Body of pancreas (tissue), 4 donors: ENCODE measurements at regions not wholly inside any gene's neighbourhood (a gene's known extent, or its start where the extent isn't known, plus 50 kb on each side); places are given as distances from the start of the nearest gene placed in this dataset.

ENCODE experiments used
- ATAC-seq: fragments of 150-250 bp; one replicate; pipeline ENCODE4 v1.9.1; 2016
- DNase-seq, 4 donors: peaks; one replicate each; pipeline ENCODE4 v3.0.0-alpha.2; 2019
- H3K27ac ChIP-seq, 4 donors: fragments of 200-600 bp; sonication (generic); 1 replicate in 3 of 4; 2 replicates in 1 of 4; pipeline versions ENCODE4 v1.5.1 to v1.6.1; 2016 to 2019; ENCODE audit warnings: mild to moderate bottlenecking in 1 of 4, mixed read lengths in 1 of 4, moderate library complexity in 1 of 4
- H3K27me3 ChIP-seq, 2 donors: fragments of 200-600 bp; sonication (generic); one replicate each; pipeline ENCODE4 v1.6.0; 2016; ENCODE audit warnings: mild to moderate bottlenecking in 1 of 2
- H3K36me3 ChIP-seq, 2 donors: fragments of 200-600 bp; sonication (generic); replicated peaks in 1 of 2; 2 replicates each; pipeline ENCODE4 v1.5.1; 2016; ENCODE audit warnings: low read depth in 2 of 2; ENCODE audit not compliant: insufficient read depth in 1 of 2
- H3K4me1 ChIP-seq: fragments of 200-600 bp; sonication (generic); one replicate; pipeline ENCODE4 v1.6.0; 2016
- H3K4me3 ChIP-seq, 2 donors: fragments of 200-600 bp; sonication (generic); 1 replicate in 1 of 2; 2 replicates in 1 of 2; pipeline ENCODE4 v1.5.1; 2016 to 2019
- H3K9me3 ChIP-seq, 3 donors: fragments of 200-600 bp; sonication (generic); 1 replicate in 2 of 3; 2 replicates in 1 of 3; pipeline ENCODE4 v1.5.1; 2016
- POLR2A ChIP-seq, 3 donors: fragments of 450-650 bp; IDR thresholded peaks; one replicate each; pipeline ENCODE4 v1.6.1; 2016; ENCODE audit warnings: antibody characterized with exemption in 3 of 3, mild to moderate bottlenecking in 2 of 3
- WGBS, 2 donors: methylation state at CpG; one replicate each; pipeline ENCODE4 v1.1.5; 2017; 5-methylcytosine and 5-hydroxymethylcytosine counted together
- intact Hi-C: fragments of 100-400 bp; cut with DNase I; formaldehyde crosslinking; loops from one replicate; pipeline ENCODE4 v1.15.1; 2023
- TF ChIP-seq, protein P1 (sequence below), 7 experiments: fragments of 450-650 bp in 4 of 7; fragments of 200-600 bp in 3 of 7; sonication (generic) in 3 of 7; IDR thresholded peaks; one replicate each; pipeline ENCODE4 v1.5.1; 2016 to 2019; ENCODE audit warnings: antibody characterized with exemption in 7 of 7

DNA sequence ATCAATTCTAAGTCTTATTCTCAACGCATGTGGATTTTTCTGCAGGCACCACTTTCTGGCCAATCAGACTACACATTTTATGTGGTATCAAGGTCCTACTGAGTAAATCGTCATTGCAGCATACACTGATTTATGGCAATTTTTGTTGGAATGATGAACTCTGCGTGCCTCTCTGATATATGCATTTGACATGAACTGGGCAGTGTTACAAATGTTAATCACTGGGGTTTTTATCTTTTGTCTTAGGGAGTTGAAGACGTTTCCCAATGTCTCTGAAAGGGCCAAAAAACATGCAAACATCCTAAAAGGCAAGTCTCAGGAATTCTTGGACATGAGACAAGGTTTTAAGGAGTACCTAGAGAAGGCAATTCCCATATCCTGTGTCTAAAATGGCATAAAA, 809.5 kb upstream of the CELF2 start:
- no peaks in the 10 kb centered on the region for H3K4me1 ChIP-seq
- no peaks in the 10 kb centered on the region for H3K9me3 ChIP-seq
- H3K27me3 ChIP-seq, result no peaks in the 10 kb centered on the region
- no peak overlapping the region for H3K27ac ChIP-seq
- no peak for ATAC-seq
- H3K36me3 ChIP-seq, result no peaks in the 10 kb centered on the region
- no peak overlapping the region for H3K4me3 ChIP-seq
- intact Hi-C loops, result no loop called here
- DNase-seq, result no peak
- TF ChIP-seq, protein P1, sequence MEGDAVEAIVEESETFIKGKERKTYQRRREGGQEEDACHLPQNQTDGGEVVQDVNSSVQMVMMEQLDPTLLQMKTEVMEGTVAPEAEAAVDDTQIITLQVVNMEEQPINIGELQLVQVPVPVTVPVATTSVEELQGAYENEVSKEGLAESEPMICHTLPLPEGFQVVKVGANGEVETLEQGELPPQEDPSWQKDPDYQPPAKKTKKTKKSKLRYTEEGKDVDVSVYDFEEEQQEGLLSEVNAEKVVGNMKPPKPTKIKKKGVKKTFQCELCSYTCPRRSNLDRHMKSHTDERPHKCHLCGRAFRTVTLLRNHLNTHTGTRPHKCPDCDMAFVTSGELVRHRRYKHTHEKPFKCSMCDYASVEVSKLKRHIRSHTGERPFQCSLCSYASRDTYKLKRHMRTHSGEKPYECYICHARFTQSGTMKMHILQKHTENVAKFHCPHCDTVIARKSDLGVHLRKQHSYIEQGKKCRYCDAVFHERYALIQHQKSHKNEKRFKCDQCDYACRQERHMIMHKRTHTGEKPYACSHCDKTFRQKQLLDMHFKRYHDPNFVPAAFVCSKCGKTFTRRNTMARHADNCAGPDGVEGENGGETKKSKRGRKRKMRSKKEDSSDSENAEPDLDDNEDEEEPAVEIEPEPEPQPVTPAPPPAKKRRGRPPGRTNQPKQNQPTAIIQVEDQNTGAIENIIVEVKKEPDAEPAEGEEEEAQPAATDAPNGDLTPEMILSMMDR (IDR thresholded peaks at IDR 0.05), result no peak
- no peak for TF ChIP-seq POLR2A (IDR thresholded peaks at IDR 0.05)
- WGBS, 2 donors, result 52 to 61% methylated on average over 4 of the region's 4 CpGs

DNA sequence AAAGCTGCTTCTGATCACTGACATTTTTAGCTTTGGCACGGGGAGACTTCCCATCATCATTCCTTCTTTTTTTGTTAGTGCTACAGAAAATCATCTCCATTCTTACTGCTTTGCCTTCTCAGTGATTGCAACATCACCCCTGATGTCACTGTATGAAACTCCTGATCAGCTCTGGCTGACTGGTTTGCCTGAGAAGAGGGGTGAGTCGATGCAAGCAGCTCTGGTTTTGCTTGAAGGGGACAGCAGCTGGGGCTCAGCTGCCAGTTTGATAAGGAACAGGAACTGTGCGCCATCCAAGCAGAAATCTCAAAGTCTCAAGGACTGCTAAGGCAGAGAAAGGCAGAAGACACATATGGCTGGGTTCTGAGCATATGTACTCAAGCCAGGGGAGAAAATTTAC, 808.5 kb upstream of the CELF2 start:
- Histone ChIP-seq H3K36me3 (no peaks in the 10 kb centered on the region), H3K4me3 (no peak overlapping the region), H3K27me3 (no peaks in the 10 kb centered on the region), H3K27ac (no peak overlapping the region), H3K9me3 (no peaks in the 10 kb centered on the region), H3K4me1 (no peaks in the 10 kb centered on the region)
- intact Hi-C loops, result no loop called here
- 32 to 35% methylated on average over 3 of the region's 3 CpGs for WGBS, 2 donors
- TF ChIP-seq POLR2A (IDR thresholded peaks at IDR 0.05), result no peak
- TF ChIP-seq, protein P1 (IDR thresholded peaks at IDR 0.05), result no peak
- ATAC-seq, result no peak
- peak in 2 of 4 donors; percentile 9 to 15 for DNase-seq

DNA sequence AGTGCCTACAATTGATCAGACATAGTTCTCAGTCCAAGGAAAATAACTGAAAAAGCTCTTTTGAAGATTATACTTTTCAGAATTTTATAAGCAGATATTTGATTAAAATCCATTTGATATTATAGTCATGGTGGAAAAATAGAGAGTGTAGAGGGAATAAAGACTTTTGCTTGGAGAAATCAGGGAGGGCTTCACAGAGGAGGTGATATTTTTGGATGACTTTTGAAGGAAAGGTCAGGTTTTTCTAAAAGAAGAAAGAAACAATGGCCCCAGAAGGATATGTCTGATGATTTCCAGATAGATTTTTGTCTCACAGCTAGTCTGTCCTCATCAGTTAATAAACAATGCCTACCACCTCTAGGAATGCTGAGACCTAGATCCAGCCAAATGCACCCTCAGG, 806.3 kb upstream of the CELF2 start:
- no peak for TF ChIP-seq POLR2A (IDR thresholded peaks at IDR 0.05)
- TF ChIP-seq, protein P1 (IDR thresholded peaks at IDR 0.05), result no peak
- intact Hi-C loops, result no loop called here
- Histone ChIP-seq H3K27ac (no peak overlapping the region), H3K36me3 (no peaks in the 10 kb centered on the region), H3K4me1 (no peaks in the 10 kb centered on the region), H3K27me3 (no peaks in the 10 kb centered on the region), H3K4me3 (no peak overlapping the region), H3K9me3 (no peaks in the 10 kb centered on the region)
- no peak for ATAC-seq
- no peak for DNase-seq

DNA sequence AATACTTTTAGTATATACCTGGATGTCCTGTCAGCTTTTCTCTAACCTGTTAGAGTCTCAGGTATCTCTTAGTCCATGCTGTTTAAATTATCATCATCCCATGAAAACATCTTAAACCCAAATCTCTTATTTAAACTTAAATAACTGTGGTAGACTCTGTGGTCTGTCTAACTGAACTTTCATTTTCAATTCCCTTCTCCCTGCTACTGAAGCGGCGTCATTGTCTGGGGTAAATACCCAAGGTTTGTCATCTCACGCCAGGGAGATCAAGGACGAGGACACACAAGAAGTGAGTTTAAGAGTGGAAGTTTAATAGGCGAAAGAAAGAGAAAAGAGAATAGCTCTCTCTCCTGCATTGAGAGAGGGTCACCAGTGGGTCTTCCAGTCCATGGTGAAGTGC, 804.4 kb upstream of the CELF2 start:
- TF ChIP-seq POLR2A (IDR thresholded peaks at IDR 0.05), result no peak
- TF ChIP-seq, protein P1 (IDR thresholded peaks at IDR 0.05), result no peak
- H3K27ac ChIP-seq, result no peak overlapping the region
- no peaks in the 10 kb centered on the region for H3K36me3 ChIP-seq
- no peaks in the 10 kb centered on the region for H3K4me1 ChIP-seq
- WGBS, 2 donors, result 65 to 66% methylated on average over 5 of the region's 5 CpGs
- ATAC-seq, result no peak
- H3K9me3 ChIP-seq, result no peaks in the 10 kb centered on the region
- no peak overlapping the region for H3K4me3 ChIP-seq
- intact Hi-C loops, result no loop called here
- DNase-seq, result no peak
- H3K27me3 ChIP-seq, result no peaks in the 10 kb centered on the region

DNA sequence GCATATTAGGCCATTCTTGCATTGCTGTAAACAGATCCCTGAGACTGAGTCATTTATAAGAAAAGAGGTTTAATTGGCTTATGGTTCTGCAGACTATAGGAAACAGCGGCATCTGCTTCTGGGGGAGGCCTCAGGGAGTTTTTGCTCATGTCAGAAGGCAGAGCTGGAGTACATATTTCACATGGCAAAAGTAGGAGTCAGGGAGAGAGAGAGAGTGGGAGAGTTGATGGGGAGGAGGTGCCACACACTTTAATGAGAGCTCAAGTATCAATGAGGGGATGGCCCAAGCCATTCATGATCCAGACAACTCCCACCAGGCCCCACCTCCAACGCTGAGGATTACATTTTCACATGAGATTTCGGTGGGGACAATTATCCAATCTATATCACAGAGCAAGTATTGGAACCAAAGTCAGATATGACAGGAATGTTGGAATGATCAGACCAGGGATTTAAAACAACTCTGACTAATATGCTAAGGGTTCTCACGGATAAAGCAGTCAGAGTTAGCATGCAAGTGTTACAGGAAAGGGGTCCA, 795.3 kb upstream of the CELF2 start:
- Histone ChIP-seq H3K4me1 (no peaks in the 10 kb centered on the region), H3K4me3 (no peak overlapping the region), H3K27ac (no peak overlapping the region), H3K36me3 (no peaks in the 10 kb centered on the region), H3K9me3 (no peaks in the 10 kb centered on the region), H3K27me3 (no peaks in the 10 kb centered on the region)
- no peak for TF ChIP-seq POLR2A (IDR thresholded peaks at IDR 0.05)
- TF ChIP-seq, protein P1 (IDR thresholded peaks at IDR 0.05), result no peak
- no peak for ATAC-seq
- intact Hi-C loops, result no loop called here
- 51% methylated on average over 4 of the region's 4 CpGs for WGBS, 2 donors
- no peak for DNase-seq
